Skeletal muscle satellite cell (primary cell): ENCODE measurements at regions not wholly inside any gene's neighbourhood (a gene's known extent, or its start where the extent isn't known, plus 50 kb on each side); places are given as distances from the start of the nearest gene placed in this dataset.
"Not testable (repeated sequence)": the region's sequence is repeated elsewhere in the genome, so short reads cannot be mapped to it uniquely, and the experiment has no call there.

ENCODE experiments used
- H3K27me3 ChIP-seq: 2 replicates; pipeline ENCODE4 v1.7.0; 2013; ENCODE audit warnings: low read length; ENCODE audit not compliant: control insufficient read depth, insufficient read depth
- H3K36me3 ChIP-seq: 2 replicates; pipeline ENCODE4 v1.7.0; 2013; ENCODE audit warnings: mild to moderate bottlenecking, control low read depth, low read length; ENCODE audit not compliant: insufficient read depth
- H3K4me1 ChIP-seq: 2 replicates; pipeline ENCODE4 v1.7.0; 2013; ENCODE audit warnings: low read length; ENCODE audit not compliant: control insufficient read depth, insufficient read depth
- H3K4me2 ChIP-seq: 2 replicates; pipeline ENCODE4 v1.7.0; 2013; ENCODE audit warnings: mild to moderate bottlenecking, low read length
- H3K4me3 ChIP-seq: 2 replicates; pipeline ENCODE4 v1.7.0; 2013; ENCODE audit warnings: low read length
- H3K9ac ChIP-seq: 2 replicates; pipeline ENCODE4 v1.7.0; 2013; ENCODE audit warnings: mild to moderate bottlenecking, low read depth, low read length, moderate library complexity
- H3K9me3 ChIP-seq: replicated peaks from 2 replicates; pipeline ENCODE4 v1.7.0; 2013; ENCODE audit warnings: mild to moderate bottlenecking, control low read depth, low read length

DNA sequence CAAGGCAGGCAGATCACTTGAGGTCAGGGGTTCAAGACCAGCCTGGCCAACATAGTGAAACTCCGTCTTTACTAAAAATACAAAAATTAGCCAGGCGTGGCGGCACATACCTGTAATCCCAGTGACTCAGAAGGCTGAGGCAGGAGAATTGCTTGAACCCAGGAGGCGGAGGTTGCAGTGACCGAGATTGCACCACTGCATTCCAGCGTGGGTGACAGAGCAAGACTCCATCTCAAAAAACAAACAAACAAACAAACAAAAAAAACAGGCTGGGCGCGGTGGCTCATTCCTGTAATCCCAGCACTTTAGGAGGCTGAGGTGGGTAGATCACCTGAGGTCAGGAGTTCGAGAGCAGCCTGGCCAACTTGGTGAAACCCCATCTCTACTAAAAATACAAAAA is 122.8 kb upstream of the PABPC3 start:
- not testable (repeated sequence) for H3K36me3 ChIP-seq, H3K4me1 ChIP-seq, H3K4me3 ChIP-seq, H3K4me2 ChIP-seq, H3K9ac ChIP-seq, H3K27me3 ChIP-seq, H3K9me3 ChIP-seq

DNA sequence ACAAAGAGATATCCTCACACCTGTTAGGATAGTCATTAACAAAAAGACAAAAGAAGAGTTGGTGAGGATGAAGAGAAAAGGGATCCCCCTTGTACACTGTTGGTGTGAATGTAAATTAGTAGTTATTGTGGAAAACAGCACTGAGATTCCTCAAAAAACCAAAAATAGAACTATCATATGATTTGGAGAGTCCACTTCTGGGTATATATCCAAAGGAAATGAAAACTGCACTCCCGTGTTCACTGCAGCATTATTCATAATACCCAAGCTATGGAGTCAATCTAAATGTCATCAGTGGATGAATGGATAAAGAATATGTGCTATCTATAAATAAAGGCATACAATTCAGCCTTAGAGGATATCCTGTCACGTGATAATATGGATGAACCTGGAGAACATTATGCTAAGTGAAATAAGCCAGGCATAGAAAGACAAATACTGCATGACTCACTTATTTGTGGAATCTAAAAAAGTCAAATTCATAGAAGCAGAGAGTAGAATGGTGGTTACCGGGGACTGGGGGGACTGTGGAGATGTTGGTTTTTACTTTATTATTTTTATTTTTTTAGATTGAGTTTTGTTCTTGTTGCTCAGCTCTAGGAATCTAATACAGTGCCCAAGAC is 114.6 kb upstream of the PABPC3 start:
- not testable (repeated sequence) for H3K4me2 ChIP-seq, H3K9me3 ChIP-seq, H3K9ac ChIP-seq, H3K36me3 ChIP-seq, H3K4me1 ChIP-seq, H3K4me3 ChIP-seq
- H3K27me3 ChIP-seq, result peaks cover 24% of the 10 kb centered on the region

DNA sequence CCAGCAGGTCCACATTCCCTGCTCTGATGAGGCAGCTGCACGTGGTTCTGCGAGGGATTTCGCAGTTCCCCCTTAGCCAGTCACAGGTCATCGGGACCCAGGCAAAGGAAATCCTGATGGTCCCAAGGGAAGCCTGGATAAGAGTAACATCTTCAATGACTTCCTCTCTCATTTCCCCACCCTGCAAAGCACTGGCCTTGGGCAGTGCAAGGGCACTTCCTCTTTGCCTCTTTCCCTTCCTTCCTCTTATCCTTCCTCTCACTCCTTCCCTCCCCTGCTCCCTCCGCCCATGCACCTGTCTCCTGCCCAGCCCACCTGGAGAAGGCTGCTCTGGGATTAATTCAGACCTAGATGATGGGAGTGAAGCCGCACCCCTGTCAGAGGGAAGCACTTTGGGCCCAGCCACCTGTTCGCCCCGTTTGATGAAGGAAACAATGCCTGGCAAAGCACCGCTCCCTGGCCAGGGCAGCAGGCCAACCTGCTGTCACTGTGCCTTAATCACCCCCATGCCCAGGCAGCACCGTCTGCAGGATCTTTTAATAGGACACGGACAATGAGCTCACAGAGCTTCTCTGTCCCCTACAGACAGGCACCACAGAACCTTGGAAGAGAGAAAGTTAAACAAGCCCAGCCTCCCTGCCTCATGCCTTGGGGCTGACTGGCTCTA is 113.5 kb upstream of the PABPC3 start:
- H3K4me2 ChIP-seq, result no peak overlapping the region
- peaks cover 36% of the 10 kb centered on the region for H3K27me3 ChIP-seq
- no peaks in the 10 kb centered on the region for H3K9me3 ChIP-seq
- peaks cover 5% of the 10 kb centered on the region for H3K4me1 ChIP-seq
- H3K4me3 ChIP-seq, result no peak overlapping the region
- no peaks in the 10 kb centered on the region for H3K36me3 ChIP-seq
- H3K9ac ChIP-seq, result no peak overlapping the region

DNA sequence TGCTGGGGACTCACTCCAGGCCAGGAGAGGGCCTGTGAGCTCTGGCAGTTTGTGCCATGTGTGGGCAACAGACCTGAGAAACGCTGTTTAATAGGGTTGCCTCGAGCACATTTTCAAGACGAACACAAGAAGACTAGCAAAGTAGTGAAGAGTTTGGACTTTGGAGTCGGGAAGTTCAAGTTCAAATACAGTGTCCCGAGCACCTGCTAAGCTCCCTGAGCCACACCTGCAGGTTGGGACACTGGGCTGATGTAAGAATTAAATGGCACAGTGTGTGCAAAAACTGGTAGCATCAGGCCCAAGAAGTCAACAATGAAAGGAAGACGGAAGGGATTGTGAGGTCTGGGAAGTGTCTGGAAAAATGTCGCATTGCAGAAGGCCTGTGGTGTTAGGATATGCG is 112.8 kb upstream of the PABPC3 start:
- peaks cover 42% of the 10 kb centered on the region for H3K27me3 ChIP-seq
- no peak overlapping the region for H3K4me3 ChIP-seq
- no peaks in the 10 kb centered on the region for H3K9me3 ChIP-seq

DNA sequence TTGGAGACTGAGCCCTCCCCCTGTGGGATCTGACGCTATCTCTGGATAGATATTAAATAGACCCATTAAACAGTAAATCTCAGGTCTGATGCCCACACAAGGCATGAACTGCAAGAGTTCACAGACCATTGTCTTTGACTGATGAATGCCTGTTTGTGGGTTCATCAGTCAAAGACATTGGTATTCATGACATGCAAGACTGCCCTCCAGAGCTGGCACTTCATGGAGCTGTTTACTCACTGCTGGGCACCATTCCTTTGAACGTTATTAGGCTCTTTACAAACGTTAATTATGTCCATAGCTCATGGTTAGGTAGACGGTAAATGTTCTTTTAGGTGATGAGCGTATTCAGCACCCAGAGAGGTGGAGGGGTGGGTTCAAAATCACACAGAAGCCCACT is 111.8 kb upstream of the PABPC3 start:
- H3K4me2 ChIP-seq, result no peak overlapping the region
- H3K27me3 ChIP-seq, result peaks cover 50% of the 10 kb centered on the region
- H3K4me3 ChIP-seq, result no peak overlapping the region
- H3K9me3 ChIP-seq, result no peaks in the 10 kb centered on the region
- no peaks in the 10 kb centered on the region for H3K36me3 ChIP-seq
- H3K4me1 ChIP-seq, result peaks cover 9% of the 10 kb centered on the region
- no peak overlapping the region for H3K9ac ChIP-seq

More for the DNA sequence above, 112.8 kb upstream of the PABPC3 start:
- H3K36me3 ChIP-seq, result no peaks in the 10 kb centered on the region
- no peak overlapping the region for H3K9ac ChIP-seq
- no peak overlapping the region for H3K4me2 ChIP-seq
- peaks cover 5% of the 10 kb centered on the region for H3K4me1 ChIP-seq

DNA sequence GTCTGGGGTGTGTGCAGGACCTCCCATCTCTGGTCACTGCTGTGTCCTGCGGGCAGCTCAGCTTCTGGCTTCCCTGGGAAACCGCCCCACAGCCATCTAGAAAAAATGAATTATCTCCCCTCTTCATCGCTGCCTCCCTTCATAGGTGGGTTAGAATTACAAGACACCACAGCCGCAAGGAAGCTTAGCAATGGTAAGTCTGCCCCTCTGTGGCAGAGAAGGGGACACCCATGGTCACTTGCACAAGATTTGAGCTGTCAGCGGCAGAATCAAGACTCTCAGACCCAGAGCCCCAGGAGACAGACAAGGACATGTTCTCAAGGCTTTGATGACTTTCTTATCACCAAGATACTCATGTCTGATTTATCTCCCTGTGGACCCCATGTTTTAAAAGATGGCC is 110.8 kb upstream of the PABPC3 start:
- Histone ChIP-seq H3K9ac (no peak overlapping the region), H3K4me3 (no peak overlapping the region), H3K9me3 (no peaks in the 10 kb centered on the region), H3K27me3 (peaks cover 52% of the 10 kb centered on the region), H3K36me3 (no peaks in the 10 kb centered on the region), H3K4me1 (peaks cover 9% of the 10 kb centered on the region), H3K4me2 (no peak overlapping the region)

DNA sequence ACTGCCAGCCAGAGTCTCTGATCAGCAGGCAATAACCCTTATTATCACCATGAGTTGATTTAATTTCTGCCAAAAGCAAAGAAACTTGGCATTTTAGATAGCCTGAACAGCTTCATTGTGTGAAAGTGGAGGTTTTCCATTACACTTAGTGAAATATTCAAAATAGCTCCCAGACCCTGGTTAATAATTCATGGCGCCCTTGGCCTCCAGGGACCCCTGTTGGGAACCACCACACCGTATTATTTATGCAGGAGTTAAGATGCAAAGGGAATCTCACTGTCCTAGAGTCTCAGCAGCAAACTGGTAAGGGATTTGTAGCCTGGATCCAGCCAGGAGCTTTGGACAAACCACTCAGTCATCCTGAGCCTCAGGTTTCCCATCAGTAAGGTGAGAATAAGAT is 110.0 kb upstream of the PABPC3 start:
- no peak overlapping the region for H3K9ac ChIP-seq
- H3K36me3 ChIP-seq, result no peaks in the 10 kb centered on the region
- no peak overlapping the region for H3K4me2 ChIP-seq
- no peaks in the 10 kb centered on the region for H3K9me3 ChIP-seq
- peaks cover 58% of the 10 kb centered on the region for H3K27me3 ChIP-seq
- peaks cover 9% of the 10 kb centered on the region for H3K4me1 ChIP-seq
- H3K4me3 ChIP-seq, result no peak overlapping the region

DNA sequence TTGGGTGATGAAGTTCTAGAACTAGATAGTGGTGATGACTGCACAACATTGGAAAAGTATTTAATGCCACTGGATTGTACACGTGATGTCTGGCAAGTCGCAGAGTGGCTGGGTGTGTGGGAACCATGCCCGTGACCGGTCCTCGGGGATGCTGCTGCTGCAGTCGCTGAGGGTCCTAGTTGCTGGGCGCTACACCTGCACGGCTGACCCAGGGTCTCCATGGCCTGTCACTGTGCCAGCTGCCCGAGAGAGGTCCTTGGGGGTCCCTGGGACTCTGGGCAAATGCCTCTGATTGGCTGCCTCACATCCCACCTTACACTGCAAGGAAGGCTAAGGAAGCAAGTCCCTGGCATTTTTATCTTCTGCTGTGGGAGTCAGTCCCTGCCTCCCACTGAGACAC is 109.1 kb upstream of the PABPC3 start:
- H3K36me3 ChIP-seq, result no peaks in the 10 kb centered on the region
- H3K4me1 ChIP-seq, result peaks cover 6% of the 10 kb centered on the region
- peaks cover 68% of the 10 kb centered on the region for H3K27me3 ChIP-seq
- no peaks in the 10 kb centered on the region for H3K9me3 ChIP-seq
- H3K9ac ChIP-seq, result no peak overlapping the region
- no peak overlapping the region for H3K4me2 ChIP-seq
- no peak overlapping the region for H3K4me3 ChIP-seq

DNA sequence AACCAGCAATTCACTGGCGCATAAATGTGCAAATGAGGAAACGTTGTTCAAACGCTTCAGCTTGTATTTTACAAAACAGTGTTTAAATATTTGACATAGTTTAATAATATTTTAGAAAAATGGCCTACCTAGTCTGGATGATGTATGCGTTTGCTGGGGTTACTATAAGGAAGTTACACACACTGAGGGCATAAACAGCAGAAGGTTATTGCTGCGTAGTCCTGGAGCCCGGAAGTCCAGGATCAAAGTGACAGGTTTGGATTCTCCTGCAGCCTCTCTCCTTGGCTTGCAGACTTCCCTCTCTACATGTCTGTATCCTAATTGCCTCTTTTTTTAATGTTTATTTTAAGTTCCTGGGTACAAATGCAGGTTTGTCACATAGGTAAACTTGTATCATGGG is 106.0 kb upstream of the PABPC3 start:
- H3K9ac ChIP-seq, result not testable (repeated sequence)

DNA sequence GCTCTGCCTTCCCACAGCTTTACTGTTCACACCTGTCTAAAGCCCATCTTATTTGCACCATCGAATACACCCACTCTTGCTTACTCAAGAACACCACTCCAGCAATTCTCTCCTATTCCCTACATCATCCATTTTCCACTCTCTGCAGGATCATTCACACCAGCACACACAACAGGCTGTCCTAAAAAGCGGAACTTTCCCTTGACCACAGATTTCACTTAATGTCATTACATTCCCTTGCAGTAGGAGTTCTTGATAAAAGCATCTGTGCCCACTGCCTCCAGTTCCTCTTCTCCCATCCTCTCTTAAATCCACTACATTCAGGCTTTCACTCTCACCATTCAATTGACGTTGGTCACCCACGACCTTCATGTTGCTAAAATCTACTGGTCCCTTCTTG is 103.0 kb upstream of the PABPC3 start:
- not testable (repeated sequence) for H3K4me1 ChIP-seq, H3K9ac ChIP-seq

More for the DNA sequence above, 106.0 kb upstream of the PABPC3 start:
- H3K4me2 ChIP-seq, H3K9me3 ChIP-seq, H3K4me1 ChIP-seq, H3K36me3 ChIP-seq, H3K4me3 ChIP-seq: not testable (repeated sequence)
- peaks cover 73% of the 10 kb centered on the region for H3K27me3 ChIP-seq

DNA sequence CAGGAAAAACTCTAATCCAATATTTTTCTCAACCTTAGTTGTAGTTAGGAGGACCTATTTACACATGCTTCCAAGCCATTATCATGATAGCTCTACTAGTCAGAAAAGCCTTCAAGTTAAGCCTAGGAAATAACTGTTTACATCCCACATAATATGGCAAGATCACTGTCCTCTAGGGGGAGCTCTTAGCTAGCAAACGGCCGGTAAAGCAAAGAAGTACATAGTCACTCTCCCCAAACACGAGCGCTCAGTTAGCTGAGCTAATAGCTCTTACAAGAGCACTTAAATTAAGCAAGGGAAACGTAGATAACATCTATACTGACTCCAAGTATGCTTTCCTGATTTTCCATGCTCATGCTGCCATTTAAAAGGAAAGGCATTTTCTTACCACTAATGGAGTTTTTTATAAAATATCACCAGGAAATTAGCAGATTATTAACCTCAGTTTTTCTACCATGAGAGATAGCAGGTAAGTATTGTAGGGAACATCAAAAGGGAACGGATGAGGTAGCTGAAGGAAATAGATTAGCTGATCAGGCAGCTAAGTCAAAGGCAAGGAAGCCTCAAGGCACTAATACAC is 100.6 kb upstream of the PABPC3 start:
- H3K9me3 ChIP-seq, result no peaks in the 10 kb centered on the region
- no peak overlapping the region for H3K4me3 ChIP-seq
- no peak overlapping the region for H3K9ac ChIP-seq
- H3K4me2 ChIP-seq, result no peak overlapping the region
- H3K4me1 ChIP-seq, result no peaks in the 10 kb centered on the region
- H3K36me3 ChIP-seq, result no peaks in the 10 kb centered on the region
- peaks cover 39% of the 10 kb centered on the region for H3K27me3 ChIP-seq

More for the DNA sequence above, 103.0 kb upstream of the PABPC3 start:
- H3K36me3 ChIP-seq, H3K4me3 ChIP-seq, H3K9me3 ChIP-seq, H3K4me2 ChIP-seq: not testable (repeated sequence)
- peaks cover 51% of the 10 kb centered on the region for H3K27me3 ChIP-seq
